ENCODE measurements at regions not wholly inside any gene's neighbourhood (a gene's known extent, or its start where the extent isn't known, plus 50 kb on each side); places are given as distances from the start of the nearest gene placed in this dataset.
"Not testable (repeated sequence)": the region's sequence is repeated elsewhere in the genome, so short reads cannot be mapped to it uniquely, and the experiment has no call there.

GRCh38 chr2:39925312-39925711 is 146.3 kb upstream of the THUMPD2 start:
- DNase-seq = no peak

DNA sequence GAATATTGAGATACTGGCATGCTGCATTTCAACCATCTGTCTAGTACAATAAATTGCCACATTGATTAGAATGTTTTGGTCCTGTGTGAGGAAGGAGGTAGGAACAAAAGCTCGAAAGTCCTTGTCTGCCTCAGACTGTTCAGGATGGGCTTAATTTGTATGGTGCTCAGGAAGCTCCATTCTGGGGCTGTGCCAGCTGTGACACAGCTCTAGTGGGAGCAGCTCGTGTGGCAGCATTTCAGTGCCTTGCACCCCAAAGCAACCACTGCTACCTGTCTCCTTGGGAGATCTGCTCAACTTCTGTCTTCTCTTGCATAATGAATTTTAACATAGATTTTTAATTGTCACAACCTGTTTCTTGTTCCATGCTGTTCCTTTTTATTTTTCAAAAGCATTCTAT is 144.4 kb upstream of the THUMPD2 start:
- DNase-seq = no peak

DNA sequence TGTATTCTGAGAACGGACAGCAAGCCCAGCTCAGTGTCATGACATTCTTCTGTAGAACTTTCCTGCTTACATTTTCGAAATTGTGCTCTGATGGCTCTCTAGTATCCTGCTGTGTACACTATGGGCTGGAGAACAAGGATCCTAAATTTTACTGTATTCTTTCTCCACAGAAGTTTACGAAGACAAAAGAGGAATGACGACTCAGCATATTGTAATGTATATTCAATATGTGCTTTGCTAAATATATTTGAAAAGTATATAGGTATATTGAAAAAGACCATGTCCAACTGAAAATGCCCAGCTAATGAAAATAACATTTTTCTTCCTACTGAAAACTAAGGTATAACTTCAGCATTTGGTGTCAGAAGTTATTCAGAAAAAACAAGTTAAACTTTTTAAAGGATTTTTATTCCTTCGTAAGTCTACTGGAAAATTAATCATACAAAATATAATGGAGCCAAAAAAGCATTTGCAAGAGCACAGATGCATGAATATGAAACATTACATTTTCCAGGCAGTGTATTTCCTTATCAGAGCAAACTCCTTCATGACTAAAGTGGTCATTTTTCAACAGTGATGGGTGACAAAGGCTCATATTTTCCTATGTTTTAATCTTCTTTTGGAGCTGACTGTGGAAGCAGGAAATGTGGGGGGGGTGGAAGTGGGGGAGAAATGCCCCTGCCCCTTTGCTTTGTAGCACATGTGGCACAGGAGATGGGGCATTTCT is 143.8 kb upstream of the THUMPD2 start:
- no peak for DNase-seq

- no peak for DNase-seq
Measured at GRCh38 chr2:39920307-39920801, 141.3 kb upstream of the THUMPD2 start.

- no peak for DNase-seq
Measured at GRCh38 chr2:39919511-39920306, 140.7 kb upstream of the THUMPD2 start.

- DNase-seq = no peak
Measured at GRCh38 chr2:39918886-39919285, 139.8 kb upstream of the THUMPD2 start.

GRCh38 chr2:39917371-39917770 is 138.3 kb upstream of the THUMPD2 start:
- DNase-seq = not testable (repeated sequence)

DNA sequence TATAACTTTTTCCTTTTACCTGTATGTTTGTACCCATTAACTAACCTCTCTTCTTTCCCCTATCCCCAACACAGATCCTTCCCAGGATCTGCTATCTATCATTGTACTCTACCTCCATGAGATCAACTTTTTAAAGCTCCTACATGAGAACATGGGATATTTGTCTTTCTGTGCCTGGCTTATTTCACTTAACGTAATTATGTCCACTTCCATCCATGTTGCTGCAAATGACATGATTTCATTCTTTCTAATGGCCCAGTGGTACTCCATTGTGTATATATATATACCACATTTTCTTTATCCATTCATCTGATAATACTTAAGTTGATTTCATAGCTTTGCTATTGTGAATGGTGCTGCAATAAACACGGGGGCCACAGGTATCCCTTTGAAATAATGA is 135.9 kb upstream of the THUMPD2 start:
- DNase-seq = no peak

GRCh38 chr2:39913648-39914461 is 134.8 kb upstream of the THUMPD2 start:
- DNase-seq = peak in 1 of 2 experiments; percentile 49

GRCh38 chr2:39902103-39902502 is 123.0 kb upstream of the THUMPD2 start:
- no peak for DNase-seq

DNA sequence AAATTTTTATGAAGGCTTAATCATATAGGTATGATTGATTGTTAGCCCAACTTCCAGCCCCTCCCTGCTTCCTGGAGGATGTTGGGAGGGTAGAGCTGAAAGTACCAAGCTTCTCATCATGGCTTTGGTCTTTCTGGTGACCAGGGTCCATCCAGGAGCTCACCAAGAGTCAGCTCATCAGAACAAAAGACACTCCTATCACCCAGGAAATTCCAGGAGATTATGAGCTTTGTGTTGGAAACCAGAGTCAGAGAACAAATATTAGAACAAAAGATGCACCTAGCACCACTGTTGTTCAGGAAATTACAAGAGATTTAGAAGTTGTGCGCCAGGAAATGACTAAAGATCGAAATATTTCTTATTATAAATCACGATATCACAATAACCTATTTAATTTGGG is 119.9 kb upstream of the THUMPD2 start:
- DNase-seq = no peak

DNA sequence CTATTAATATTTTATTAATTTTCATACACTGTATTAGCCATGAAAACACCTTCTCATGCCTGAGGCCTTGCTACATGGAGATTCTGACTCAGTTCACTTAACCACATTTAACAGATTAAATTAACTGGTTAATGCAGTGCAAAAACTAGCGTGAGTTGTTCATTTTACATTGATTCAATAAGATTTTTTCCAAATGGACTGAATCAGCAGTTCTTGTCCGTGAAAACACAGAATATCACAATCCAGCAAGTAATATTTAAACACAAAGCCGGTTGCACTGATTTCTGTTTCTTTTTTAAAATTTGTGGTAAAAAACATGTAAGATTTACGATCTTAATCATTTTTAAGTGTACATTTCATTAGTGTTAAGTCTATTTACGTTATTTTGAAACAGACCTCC is 118.2 kb upstream of the THUMPD2 start:
- no peak for DNase-seq

- no peak for DNase-seq
Measured at GRCh38 chr2:39894082-39894481, 115.0 kb upstream of the THUMPD2 start.

- DNase-seq = no peak
Measured at GRCh38 chr2:39893616-39894015, 114.6 kb upstream of the THUMPD2 start.

DNA sequence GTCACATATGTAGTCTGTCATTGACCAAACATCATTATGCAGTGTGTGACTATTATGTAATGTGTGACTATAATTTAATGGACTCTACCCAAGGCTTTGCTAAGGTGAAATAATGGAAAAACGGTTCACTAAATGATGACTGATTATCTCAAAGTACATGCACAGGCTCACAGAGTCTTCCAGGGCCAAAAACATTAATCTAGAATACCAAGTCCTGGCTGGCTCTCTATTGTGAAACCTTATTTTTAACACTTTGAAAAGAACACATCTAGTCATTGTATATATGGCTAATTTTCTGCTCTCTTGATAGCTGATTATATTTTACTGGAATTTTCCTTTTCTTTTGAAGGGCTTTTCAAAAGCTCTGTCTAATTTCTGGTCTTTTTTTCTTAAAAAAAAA is 102.9 kb upstream of the THUMPD2 start:
- DNase-seq = no peak

GRCh38 chr2:39881494-39881893 is 102.4 kb upstream of the THUMPD2 start:
- no peak for DNase-seq

DNA sequence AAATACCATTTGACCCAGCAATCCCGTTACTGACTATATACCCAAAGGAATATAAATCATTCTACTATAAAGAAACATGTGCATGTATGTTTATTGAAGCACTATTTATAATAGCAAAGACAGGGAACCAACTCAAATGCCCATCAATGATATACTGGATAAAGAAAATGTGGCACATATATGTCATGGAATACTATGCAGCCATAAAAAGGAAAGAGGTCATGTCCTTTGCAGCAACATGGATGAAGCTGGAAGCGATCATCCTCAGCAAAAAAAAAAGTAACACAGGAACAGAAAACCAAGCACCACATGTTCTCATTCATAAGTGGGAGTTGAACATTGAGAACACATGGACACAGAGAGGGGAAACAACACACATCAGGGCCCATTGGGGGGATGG is 99.9 kb upstream of the THUMPD2 start:
- DNase-seq = not testable (repeated sequence)

DNA sequence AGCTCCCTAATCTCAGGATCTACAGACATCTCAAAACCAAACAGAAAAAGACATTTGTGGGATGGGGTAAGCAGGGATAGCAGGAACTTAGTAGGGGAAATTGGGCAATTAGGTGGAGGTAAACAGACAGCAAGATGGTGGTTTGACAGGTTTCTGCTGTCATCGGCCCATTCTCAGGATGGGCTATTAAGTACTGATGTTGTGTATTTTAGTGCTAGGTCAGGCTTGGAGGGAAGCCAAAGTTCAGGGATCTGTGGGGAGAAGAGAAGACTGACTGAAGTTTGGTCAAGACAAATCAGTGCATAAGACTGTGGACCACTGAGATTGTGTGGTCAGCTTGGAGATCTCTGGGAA is 96.8 kb upstream of the THUMPD2 start:
- DNase-seq = no peak

DNA sequence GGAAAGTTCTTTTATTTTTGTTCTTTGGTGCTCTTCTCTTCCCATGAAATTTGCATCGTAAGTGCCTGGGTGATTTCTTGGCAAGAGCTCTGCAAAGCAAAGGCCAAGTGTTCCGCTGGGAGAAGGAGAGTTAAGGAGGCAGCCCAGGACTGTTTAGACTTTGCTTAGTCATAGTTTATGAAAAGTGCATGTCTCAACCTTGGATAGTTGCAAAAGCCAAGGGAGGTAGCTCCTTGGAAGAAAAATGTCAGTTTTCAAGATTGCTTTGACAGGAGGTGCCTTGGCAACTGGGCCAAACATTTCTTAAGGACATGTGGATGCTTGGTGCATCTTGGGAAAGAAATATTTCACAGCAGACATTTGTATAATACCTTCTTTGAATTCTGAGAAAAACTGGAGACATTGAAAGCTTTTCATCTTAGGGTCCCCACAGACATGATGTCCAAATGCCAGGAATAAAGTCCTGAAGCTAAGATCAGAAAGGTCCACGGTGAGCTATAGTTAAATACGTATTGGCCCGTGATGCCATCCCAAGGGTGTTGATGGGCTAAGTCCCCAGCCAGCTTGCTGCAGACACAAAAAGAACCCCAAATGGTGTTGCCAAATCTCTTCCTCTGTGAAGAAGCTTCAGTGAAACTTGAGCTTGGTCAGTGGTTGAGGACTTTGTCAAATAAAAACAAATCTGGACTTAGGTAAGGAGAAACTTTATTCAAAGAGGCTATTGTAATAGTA is 96.3 kb upstream of the THUMPD2 start:
- no peak for DNase-seq

DNA sequence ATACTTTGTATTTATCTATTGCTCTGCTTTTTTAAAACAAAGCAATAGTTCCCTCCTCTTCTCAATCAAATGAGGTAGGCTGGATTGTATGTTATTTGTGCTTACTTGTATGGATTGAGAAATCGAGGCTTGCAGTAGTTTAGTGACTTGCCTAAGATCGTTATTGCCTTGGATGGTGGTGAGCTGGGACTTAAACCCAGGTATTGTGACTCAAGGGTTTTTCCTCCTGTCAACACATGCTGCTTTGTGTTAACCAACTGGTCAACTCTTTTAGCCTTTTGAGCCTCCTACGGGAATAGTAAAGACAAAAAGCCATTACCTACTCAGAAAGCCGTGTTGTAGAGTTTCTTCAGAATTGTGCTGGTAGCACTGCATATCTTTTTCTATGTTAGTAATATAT is 95.2 kb upstream of the THUMPD2 start:
- DNase-seq = no peak

DNA sequence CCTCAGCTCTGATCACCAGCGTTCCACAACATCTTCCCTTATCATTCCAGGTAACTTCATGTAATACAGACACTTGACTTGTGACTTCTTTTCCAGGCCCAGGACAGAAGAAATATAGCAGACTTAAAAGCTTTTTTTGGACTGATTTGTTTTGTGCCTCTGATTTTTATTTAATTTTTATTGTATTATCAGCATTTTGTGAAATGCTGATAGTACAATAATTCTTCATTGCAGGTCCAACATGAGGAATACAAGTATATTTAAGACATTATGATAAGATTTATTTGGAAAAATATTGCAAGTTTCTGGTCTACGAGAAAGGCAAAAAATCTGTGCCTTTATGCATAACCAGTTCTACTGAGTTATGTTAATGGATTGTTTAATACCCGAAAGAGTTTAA is 94.5 kb upstream of the THUMPD2 start:
- DNase-seq = no peak

GRCh38 chr2:39872748-39873147 is 93.7 kb upstream of the THUMPD2 start:
- DNase-seq = no peak

GRCh38 chr2:39871291-39871761 is 92.3 kb upstream of the THUMPD2 start:
- peak; percentile 90 to 95 for DNase-seq

All from cerebellar nuclear complex (tissue), 1 donor.